Central memory CD8-positive, alpha-beta T cell (primary cell): ENCODE measurements at regions not wholly inside any gene's neighbourhood (a gene's known extent, or its start where the extent isn't known, plus 50 kb on each side); places are given as distances from the start of the nearest gene placed in this dataset.

ENCODE experiments used
- ATAC-seq: fragments of 150-1000 bp; cut with Tn5 transposase; replicated peaks from 2 replicates; pipeline ENCODE4 v1.10.0; 2022; ENCODE audit warnings: mild to moderate bottlenecking, moderate FRiP score, moderate number of reproducible peaks; ENCODE audit not compliant: poor library complexity, severe bottlenecking; ENCODE audit errors: extremely low read depth
- DNase-seq, 2 donors: peaks; one replicate each; pipeline ENCODE4 v3.0.0; 2021; ENCODE audit warnings: low spot score in 2 of 2
- H3K27ac Mint-ChIP-seq: one replicate; pipeline ENCODE4 v1.8.0; 2022; ENCODE audit warnings: low read depth, mild to moderate bottlenecking, moderate library complexity, mixed read lengths
- H3K27me3 Mint-ChIP-seq: one replicate; pipeline ENCODE4 v1.8.0; 2022; ENCODE audit warnings: mixed read lengths
- H3K36me3 Mint-ChIP-seq: one replicate; pipeline ENCODE4 v1.8.0; 2022; ENCODE audit warnings: mild to moderate bottlenecking, moderate library complexity, mixed read lengths; ENCODE audit not compliant: insufficient read depth
- H3K4me1 Mint-ChIP-seq: one replicate; pipeline ENCODE4 v1.8.0; 2022; ENCODE audit warnings: mixed read lengths
- H3K4me3 Mint-ChIP-seq: one replicate; pipeline ENCODE4 v1.8.0; 2022; ENCODE audit warnings: mild to moderate bottlenecking, moderate library complexity, mixed read lengths
- H3K9me3 Mint-ChIP-seq: one replicate; pipeline ENCODE4 v1.8.0; 2022; ENCODE audit warnings: mixed read lengths

GRCh38 chr2:21792571-21792970 is 668.8 kb downstream of the TDRD15 start:
- ATAC-seq (no peak), DNase-seq (no peak)
- H3K36me3 Mint-ChIP-seq: no peaks in the 10 kb centered on the region
- H3K27ac Mint-ChIP-seq: no peak overlapping the region
- no peak overlapping the region for H3K4me3 Mint-ChIP-seq
- no peaks in the 10 kb centered on the region for H3K27me3 Mint-ChIP-seq
- peaks cover 25% of the 10 kb centered on the region for H3K9me3 Mint-ChIP-seq
- H3K4me1 Mint-ChIP-seq: no peaks in the 10 kb centered on the region

DNA sequence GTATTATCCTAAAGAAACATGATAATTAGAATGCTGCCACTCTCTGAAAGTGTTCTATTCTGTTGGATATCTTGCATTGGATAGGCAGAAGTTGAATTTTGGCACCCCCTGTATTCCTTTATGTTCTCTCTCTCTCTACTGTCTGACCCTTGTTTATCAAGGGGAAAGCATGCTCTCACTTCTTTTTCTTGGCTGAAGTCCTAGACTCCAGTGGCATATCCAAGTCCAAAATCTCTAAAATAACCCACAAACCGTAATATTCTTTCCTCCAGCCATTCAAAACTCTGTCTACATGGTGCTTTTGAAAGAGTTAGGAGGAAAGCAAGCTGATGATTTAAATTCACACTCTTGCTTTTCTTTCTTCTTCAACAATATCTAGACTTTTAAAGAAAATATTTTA is 669.7 kb downstream of the TDRD15 start:
- no peak for ATAC-seq
- peaks cover 28% of the 10 kb centered on the region for H3K9me3 Mint-ChIP-seq
- no peaks in the 10 kb centered on the region for H3K36me3 Mint-ChIP-seq
- H3K4me1 Mint-ChIP-seq: no peaks in the 10 kb centered on the region
- no peak for DNase-seq
- no peak overlapping the region for H3K27ac Mint-ChIP-seq
- no peak overlapping the region for H3K4me3 Mint-ChIP-seq
- no peaks in the 10 kb centered on the region for H3K27me3 Mint-ChIP-seq

- Mint-ChIP-seq H3K9me3 (peaks cover 25% of the 10 kb centered on the region), H3K27me3 (no peaks in the 10 kb centered on the region), H3K4me3 (no peak overlapping the region), H3K4me1 (no peaks in the 10 kb centered on the region), H3K36me3 (no peaks in the 10 kb centered on the region), H3K27ac (no peak overlapping the region)
- DNase-seq (no peak), ATAC-seq (no peak)
These were observed 670.8 kb downstream of the TDRD15 start for GRCh38 chr2:21794611-21795010.

DNA sequence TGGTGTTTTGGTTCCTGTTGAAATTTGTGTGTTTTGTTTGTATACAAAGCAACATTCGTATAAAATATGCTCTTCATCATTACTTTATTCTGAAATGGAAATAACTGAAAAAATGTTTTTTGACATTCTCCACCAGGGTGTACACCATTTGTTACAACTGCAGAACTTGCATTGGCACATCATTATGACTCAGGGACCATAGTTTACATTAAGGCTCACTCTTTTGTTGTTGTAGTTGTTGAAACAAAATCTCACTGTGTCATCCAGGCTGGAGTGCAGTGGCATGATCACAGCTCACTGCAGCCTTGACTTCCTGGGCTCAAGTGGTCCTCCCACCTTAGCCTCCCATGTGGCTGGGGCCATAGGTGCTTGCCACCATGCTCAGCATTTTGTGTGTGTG is 676.6 kb downstream of the TDRD15 start:
- no peak for ATAC-seq
- H3K9me3 Mint-ChIP-seq: peaks cover 20% of the 10 kb centered on the region
- no peaks in the 10 kb centered on the region for H3K4me1 Mint-ChIP-seq
- no peak for DNase-seq
- H3K4me3 Mint-ChIP-seq: no peak overlapping the region
- no peaks in the 10 kb centered on the region for H3K27me3 Mint-ChIP-seq
- H3K36me3 Mint-ChIP-seq: no peaks in the 10 kb centered on the region
- H3K27ac Mint-ChIP-seq: no peak overlapping the region

GRCh38 chr2:21803550-21803949 is 679.8 kb downstream of the TDRD15 start:
- Mint-ChIP-seq H3K27ac (no peak overlapping the region), H3K4me3 (no peak overlapping the region), H3K9me3 (peaks cover 11% of the 10 kb centered on the region), H3K27me3 (no peaks in the 10 kb centered on the region), H3K4me1 (no peaks in the 10 kb centered on the region), H3K36me3 (no peaks in the 10 kb centered on the region)
- ATAC-seq (no peak), DNase-seq (no peak)

DNA sequence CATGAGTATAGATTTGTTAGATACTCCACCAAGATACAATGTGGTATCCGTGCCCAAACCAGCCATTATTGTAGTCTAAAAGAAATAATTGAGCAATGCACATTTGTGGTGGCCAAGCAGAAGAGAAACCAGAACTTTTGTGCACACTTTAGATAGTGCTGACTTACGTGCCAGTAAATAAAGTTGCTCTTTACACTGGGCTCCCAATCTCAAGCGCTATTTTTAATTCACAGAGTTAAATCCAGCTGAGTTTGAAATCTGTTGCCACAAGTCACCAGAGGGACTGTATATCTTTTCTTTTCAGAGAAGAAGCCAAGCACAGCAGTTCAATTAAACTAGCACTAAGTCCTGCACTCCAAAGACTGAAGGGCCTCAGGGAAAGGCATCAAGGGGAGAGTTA is 680.4 kb downstream of the TDRD15 start:
- DNase-seq (no peak), ATAC-seq (no peak)
- Mint-ChIP-seq H3K4me1 (no peaks in the 10 kb centered on the region), H3K27me3 (no peaks in the 10 kb centered on the region), H3K27ac (no peak overlapping the region), H3K9me3 (peaks cover 11% of the 10 kb centered on the region), H3K36me3 (no peaks in the 10 kb centered on the region), H3K4me3 (no peak overlapping the region)

DNA sequence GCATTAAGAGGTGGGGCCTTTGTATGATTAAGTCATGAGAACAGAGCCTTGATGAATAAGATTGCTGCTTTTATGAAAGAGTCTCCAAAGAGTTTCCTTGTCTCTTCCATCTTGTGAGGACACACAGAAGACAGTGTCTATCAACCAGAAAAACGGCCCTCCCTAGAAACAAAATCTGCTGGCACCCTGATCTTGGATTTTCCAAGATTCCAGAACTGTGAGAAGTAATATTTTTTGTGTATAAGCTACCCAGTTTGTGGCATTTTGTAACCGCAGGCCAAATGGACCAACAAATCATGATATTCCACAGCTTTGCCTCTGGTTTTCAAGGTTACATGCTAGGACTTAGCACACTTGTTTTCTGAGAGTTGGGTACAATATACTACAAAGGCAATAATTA is 687.8 kb downstream of the TDRD15 start:
- Mint-ChIP-seq H3K9me3 (peaks cover 12% of the 10 kb centered on the region), H3K27me3 (no peaks in the 10 kb centered on the region), H3K4me3 (no peak overlapping the region), H3K36me3 (no peaks in the 10 kb centered on the region), H3K27ac (no peak overlapping the region), H3K4me1 (no peaks in the 10 kb centered on the region)
- DNase-seq (no peak), ATAC-seq (no peak)

DNA sequence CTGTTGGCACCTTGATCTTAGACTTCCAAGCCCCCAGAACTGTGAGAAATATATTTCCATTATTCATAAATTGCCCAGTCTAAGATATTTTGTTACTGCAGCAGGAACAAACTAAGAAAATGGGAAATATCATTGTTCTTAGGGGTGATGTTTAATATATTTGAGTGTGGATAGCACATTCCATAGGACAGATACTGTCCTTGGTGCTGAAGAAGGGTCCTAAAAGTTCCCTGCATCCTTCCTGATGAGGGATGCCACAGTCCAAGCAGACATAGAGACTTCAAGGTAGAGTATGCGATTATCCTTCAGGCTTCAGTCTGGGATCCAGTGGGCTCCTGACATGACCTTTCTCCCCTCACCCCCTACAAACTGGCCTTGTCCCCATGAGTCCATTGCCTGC is 689.0 kb downstream of the TDRD15 start:
- no peak overlapping the region for H3K4me3 Mint-ChIP-seq
- ATAC-seq (no peak), DNase-seq (no peak)
- no peak overlapping the region for H3K27ac Mint-ChIP-seq
- H3K4me1 Mint-ChIP-seq: no peaks in the 10 kb centered on the region
- peaks cover 12% of the 10 kb centered on the region for H3K9me3 Mint-ChIP-seq
- no peaks in the 10 kb centered on the region for H3K36me3 Mint-ChIP-seq
- no peaks in the 10 kb centered on the region for H3K27me3 Mint-ChIP-seq

DNA sequence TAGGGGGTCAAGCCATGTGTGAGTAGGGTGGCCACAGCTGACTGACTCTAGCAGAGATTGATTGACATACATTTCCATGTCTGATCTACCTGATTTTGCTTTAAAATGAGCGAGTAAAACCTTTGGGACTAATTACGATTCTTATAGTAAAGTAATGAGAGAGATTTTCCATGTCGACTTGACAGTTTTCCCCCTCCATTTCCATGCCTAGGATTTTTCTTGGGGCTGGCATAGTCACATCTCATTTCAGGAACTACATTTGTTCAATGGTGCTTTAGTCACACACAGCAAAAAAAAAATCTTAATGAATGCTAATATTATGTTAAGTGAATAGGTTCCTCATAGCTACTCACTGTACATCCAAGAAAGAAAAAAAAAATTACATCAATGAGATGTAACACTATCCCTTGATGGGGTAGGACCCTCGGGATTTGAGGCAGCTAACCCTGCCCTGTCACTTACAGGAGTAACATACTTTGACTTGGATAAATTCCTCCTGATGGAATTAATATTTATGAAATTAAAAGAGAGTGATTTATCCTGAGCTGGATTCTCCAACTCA is 690.9 kb downstream of the TDRD15 start:
- Mint-ChIP-seq H3K4me1 (no peaks in the 10 kb centered on the region), H3K36me3 (no peaks in the 10 kb centered on the region), H3K4me3 (no peak overlapping the region), H3K27ac (no peak overlapping the region), H3K9me3 (peaks cover 6% of the 10 kb centered on the region), H3K27me3 (no peaks in the 10 kb centered on the region)
- ATAC-seq (no peak), DNase-seq (no peak)

GRCh38 chr2:21818212-21818795 is 694.5 kb downstream of the TDRD15 start:
- Mint-ChIP-seq H3K4me1 (no peaks in the 10 kb centered on the region), H3K27ac (no peak overlapping the region), H3K36me3 (no peaks in the 10 kb centered on the region), H3K9me3 (no peaks in the 10 kb centered on the region), H3K27me3 (no peaks in the 10 kb centered on the region), H3K4me3 (no peak overlapping the region)
- no peak for ATAC-seq
- DNase-seq: no peak

- H3K4me3 Mint-ChIP-seq: no peak overlapping the region
- no peaks in the 10 kb centered on the region for H3K9me3 Mint-ChIP-seq
- ATAC-seq: no peak
- no peaks in the 10 kb centered on the region for H3K36me3 Mint-ChIP-seq
- no peaks in the 10 kb centered on the region for H3K27me3 Mint-ChIP-seq
- no peak for DNase-seq
- H3K4me1 Mint-ChIP-seq: no peaks in the 10 kb centered on the region
- no peak overlapping the region for H3K27ac Mint-ChIP-seq
These were observed 695.7 kb downstream of the TDRD15 start for GRCh38 chr2:21819454-21819853.

- no peak for DNase-seq
- Mint-ChIP-seq H3K27ac (no peak overlapping the region), H3K4me3 (no peak overlapping the region)
These were observed 696.5 kb downstream of the TDRD15 start for GRCh38 chr2:21820271-21820670.

GRCh38 chr2:21821672-21822227 is 698.0 kb downstream of the TDRD15 start:
- H3K36me3 Mint-ChIP-seq: no peaks in the 10 kb centered on the region
- ATAC-seq: no peak
- no peak for DNase-seq
- no peak overlapping the region for H3K27ac Mint-ChIP-seq
- H3K4me3 Mint-ChIP-seq: no peak overlapping the region
- no peaks in the 10 kb centered on the region for H3K4me1 Mint-ChIP-seq
- H3K27me3 Mint-ChIP-seq: no peaks in the 10 kb centered on the region
- H3K9me3 Mint-ChIP-seq: peaks cover 6% of the 10 kb centered on the region

More at GRCh38 chr2:21820271-21820670, 696.5 kb downstream of the TDRD15 start:
- no peaks in the 10 kb centered on the region for H3K36me3 Mint-ChIP-seq
- no peaks in the 10 kb centered on the region for H3K27me3 Mint-ChIP-seq
- no peaks in the 10 kb centered on the region for H3K4me1 Mint-ChIP-seq
- ATAC-seq: no peak
- H3K9me3 Mint-ChIP-seq: peaks cover 6% of the 10 kb centered on the region
